ENCODE measurements at regions not wholly inside any gene's neighbourhood (a gene's known extent, or its start where the extent isn't known, plus 50 kb on each side); places are given as distances from the start of the nearest gene placed in this dataset.

DNA sequence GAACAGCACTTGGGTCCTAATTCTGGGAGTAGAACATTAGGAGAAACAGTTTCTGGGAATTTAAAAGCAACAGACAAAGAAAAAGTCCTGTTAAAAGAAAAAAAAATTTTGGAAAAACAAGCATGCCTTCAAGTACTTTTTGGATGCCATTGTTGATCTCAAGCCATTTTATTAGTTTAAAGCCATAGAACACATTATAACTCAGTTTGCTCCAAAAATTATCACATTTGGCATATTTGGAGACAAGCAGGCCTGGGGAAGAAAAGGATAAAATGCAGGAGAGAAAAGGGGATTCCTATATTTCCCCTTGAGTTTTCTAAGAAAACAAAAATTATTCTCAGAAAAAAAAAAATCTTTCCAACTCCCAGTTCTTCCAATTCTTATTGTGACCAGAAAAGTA lies 146.8 kb downstream of the TENT5C start:
- TF ChIP-seq, protein P1, sequence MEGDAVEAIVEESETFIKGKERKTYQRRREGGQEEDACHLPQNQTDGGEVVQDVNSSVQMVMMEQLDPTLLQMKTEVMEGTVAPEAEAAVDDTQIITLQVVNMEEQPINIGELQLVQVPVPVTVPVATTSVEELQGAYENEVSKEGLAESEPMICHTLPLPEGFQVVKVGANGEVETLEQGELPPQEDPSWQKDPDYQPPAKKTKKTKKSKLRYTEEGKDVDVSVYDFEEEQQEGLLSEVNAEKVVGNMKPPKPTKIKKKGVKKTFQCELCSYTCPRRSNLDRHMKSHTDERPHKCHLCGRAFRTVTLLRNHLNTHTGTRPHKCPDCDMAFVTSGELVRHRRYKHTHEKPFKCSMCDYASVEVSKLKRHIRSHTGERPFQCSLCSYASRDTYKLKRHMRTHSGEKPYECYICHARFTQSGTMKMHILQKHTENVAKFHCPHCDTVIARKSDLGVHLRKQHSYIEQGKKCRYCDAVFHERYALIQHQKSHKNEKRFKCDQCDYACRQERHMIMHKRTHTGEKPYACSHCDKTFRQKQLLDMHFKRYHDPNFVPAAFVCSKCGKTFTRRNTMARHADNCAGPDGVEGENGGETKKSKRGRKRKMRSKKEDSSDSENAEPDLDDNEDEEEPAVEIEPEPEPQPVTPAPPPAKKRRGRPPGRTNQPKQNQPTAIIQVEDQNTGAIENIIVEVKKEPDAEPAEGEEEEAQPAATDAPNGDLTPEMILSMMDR (conservative IDR thresholded peaks at IDR 0.05; ENCODE audit: low read depth in 2 of 2) = no peak
- no peak for TF ChIP-seq EZH2phosphoT487 (IDR thresholded peaks at IDR 0.05; ENCODE audit: unreplicated experiment)
- no peak for TF ChIP-seq POLR2AphosphoS5 (IDR thresholded peaks at IDR 0.05; ENCODE audit: low read depth)
- TF ChIP-seq STAT1 (IDR thresholded peaks at IDR 0.05; ENCODE audit: unreplicated experiment) = no peak
- TF ChIP-seq EZH2 (IDR thresholded peaks at IDR 0.05; ENCODE audit: low read depth, unreplicated experiment) = no peak
- TF ChIP-seq, protein P2, sequence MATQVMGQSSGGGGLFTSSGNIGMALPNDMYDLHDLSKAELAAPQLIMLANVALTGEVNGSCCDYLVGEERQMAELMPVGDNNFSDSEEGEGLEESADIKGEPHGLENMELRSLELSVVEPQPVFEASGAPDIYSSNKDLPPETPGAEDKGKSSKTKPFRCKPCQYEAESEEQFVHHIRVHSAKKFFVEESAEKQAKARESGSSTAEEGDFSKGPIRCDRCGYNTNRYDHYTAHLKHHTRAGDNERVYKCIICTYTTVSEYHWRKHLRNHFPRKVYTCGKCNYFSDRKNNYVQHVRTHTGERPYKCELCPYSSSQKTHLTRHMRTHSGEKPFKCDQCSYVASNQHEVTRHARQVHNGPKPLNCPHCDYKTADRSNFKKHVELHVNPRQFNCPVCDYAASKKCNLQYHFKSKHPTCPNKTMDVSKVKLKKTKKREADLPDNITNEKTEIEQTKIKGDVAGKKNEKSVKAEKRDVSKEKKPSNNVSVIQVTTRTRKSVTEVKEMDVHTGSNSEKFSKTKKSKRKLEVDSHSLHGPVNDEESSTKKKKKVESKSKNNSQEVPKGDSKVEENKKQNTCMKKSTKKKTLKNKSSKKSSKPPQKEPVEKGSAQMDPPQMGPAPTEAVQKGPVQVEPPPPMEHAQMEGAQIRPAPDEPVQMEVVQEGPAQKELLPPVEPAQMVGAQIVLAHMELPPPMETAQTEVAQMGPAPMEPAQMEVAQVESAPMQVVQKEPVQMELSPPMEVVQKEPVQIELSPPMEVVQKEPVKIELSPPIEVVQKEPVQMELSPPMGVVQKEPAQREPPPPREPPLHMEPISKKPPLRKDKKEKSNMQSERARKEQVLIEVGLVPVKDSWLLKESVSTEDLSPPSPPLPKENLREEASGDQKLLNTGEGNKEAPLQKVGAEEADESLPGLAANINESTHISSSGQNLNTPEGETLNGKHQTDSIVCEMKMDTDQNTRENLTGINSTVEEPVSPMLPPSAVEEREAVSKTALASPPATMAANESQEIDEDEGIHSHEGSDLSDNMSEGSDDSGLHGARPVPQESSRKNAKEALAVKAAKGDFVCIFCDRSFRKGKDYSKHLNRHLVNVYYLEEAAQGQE (IDR thresholded peaks at IDR 0.05; ENCODE audit: unreplicated experiment) = no peak
- TF ChIP-seq CREB1 (CRISPR knock-in tag; IDR thresholded peaks at IDR 0.05; ENCODE audit: low read depth) = no peak
- TF ChIP-seq JUNB (IDR thresholded peaks at IDR 0.05; ENCODE audit: unreplicated experiment) = no peak
- TF ChIP-seq, protein P3, sequence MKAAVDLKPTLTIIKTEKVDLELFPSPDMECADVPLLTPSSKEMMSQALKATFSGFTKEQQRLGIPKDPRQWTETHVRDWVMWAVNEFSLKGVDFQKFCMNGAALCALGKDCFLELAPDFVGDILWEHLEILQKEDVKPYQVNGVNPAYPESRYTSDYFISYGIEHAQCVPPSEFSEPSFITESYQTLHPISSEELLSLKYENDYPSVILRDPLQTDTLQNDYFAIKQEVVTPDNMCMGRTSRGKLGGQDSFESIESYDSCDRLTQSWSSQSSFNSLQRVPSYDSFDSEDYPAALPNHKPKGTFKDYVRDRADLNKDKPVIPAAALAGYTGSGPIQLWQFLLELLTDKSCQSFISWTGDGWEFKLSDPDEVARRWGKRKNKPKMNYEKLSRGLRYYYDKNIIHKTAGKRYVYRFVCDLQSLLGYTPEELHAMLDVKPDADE (IDR thresholded peaks at IDR 0.05) = no peak

Data from GM23338 (cell line).